NCI-H2227 (cell line): ENCODE measurements at regions not wholly inside any gene's neighbourhood (a gene's known extent, or its start where the extent isn't known, plus 50 kb on each side); places are given as distances from the start of the nearest gene placed in this dataset.

Source experiments
- DNase-seq: peaks from one replicate; lab custom pipeline; 2025; ENCODE audit not compliant: unreplicated experiment; lab: John Stamatoyannopoulos, UW

DNA sequence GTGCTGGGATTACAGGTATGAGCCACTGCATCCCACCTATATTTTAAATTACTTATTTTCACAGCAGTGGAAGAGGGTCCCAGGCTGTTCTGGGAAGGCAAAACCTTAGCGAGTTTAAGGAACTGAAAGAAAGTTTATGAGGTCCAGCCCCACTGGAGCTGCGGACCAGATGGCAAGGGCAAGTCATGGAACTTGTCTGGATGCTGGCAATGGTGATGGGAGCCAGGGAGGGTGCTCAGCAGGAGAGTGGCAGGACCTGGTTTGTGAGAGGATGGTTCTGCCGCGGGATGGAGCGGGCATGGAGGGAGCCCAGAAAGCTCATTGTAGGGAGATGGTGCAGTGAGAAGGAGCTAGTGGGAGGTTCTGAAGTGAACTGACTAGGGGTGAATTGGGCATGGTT, 50.6 kb upstream of the SLC45A1 start:
- no peak for DNase-seq

DNA sequence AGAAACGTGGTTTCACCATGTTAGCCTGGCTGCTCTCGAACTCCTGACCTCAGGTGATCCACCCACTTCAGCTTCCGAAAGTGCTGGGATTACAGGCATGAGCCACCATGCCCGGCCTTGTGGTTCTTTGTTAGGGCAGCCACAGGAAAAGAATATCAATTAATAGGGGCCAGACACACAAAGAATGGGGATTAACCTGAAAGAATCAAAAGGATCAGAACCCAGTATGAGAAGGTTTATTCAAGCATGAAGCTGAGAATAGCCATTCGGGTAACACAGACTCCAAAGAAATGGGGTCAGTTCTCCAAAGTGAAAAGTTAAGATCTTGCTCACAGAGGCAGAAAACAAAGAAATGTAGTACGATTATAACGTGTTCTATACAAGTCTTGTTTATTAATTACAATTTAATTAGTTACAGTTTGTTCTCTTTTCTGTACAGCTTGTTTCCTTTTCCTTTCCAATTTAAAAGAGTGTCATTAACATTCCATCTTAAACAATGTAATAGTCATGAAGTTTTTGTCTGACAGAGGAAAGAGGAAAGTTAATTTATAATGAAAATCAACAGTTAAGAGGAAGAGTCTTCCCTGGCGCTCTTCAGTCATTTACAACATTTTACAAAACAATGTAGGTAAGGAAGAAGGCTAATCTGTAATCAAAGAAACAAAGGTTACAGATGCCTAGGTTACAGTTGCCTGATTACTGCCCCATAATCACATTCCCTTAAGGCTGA, 51.3 kb upstream of the SLC45A1 start:
- DNase-seq = no peak

DNA sequence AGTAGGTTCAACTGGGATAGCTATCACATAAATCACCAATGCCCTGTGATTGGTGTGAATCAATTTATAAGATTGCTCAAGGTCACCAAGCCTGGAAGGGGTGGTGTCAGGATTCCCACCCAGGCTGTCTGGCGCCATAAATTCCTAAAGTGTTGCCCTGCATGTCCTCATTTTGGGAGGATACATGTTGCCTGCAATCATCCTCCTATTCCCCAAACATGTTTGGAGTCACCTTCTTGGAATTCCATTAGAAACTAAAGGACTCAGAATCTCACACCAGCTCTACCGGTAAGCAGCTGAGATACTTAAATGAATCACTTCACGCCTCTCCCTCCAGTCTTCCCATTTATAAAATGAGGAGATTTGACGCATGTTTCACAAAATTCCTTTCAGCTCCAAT, 54.1 kb upstream of the SLC45A1 start:
- DNase-seq = no peak

DNA sequence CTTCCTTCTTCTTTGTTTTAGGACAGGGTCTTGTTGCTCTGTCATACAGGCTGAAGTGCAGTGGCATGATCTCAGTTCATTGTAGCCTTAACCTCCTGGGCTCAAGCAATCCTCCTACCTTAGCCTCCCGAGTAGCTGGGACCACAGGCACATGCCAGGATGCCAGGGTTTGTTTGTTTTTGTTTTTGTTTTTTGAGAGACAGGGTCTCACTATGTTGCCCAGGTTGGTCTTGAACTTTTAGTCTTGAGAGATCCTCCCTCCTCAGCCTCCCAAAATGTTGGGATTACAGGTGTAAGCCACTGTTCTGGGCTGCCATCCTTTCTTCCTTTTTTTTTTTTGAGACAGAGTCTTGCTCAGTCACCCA, 56.5 kb upstream of the SLC45A1 start:
- no peak for DNase-seq

DNA sequence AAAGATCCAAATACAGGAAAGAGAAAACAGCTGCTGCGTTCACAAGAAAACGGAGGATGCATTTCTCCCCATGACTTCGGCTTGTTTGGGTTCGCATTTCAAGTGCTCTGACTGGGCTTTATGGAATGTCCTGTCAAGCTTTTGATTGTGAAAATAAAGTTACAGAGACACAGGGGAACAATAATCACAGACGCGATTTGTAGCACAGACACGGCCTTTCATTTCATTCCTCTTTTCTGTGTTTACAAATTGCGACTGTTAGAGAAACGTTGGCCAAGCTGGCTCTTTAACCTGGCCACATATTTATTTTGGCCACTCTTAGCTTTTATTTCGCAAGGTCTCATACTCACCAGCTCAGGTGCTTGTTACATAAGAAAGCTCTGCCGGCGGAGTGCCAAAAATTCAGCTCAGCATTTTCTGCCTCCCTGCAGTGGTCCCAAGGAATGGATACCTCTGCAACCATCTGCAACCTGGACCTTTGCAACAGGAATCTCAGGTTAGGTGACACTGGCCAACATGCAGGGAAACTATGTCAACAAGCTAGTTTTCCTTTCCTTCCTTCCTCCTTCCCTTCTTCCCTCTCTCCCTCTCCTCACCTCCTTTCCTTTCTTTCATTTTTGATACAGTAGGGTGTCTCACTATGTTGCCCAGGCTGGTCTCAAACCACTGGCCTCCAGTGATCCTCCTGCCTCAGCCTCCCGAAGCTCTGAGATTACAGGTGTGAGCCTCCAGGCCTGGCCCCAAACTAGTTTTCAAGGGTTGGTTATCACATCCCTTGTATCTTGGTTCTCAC, 58.2 kb upstream of the SLC45A1 start:
- no peak for DNase-seq

DNA sequence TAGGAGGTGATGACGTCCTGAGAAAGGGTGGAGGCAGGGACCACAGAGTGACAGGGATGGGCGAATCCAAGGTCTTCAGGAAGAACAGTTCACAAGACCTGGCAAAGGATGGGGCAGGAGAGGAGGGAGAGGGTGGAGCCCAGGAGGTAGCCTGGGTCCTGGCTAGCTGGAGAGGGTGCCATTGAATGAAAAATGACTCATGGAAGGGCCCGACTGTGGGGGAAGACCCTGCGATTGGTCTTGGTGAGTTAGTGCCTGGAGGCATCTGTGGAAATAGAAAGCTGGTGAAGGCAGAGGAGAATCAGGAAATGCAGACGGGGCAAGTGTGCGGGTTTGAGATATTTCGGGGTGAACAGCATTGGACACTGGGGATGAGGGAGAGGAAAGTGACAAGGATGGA, 60.3 kb upstream of the SLC45A1 start:
- DNase-seq = no peak

DNA sequence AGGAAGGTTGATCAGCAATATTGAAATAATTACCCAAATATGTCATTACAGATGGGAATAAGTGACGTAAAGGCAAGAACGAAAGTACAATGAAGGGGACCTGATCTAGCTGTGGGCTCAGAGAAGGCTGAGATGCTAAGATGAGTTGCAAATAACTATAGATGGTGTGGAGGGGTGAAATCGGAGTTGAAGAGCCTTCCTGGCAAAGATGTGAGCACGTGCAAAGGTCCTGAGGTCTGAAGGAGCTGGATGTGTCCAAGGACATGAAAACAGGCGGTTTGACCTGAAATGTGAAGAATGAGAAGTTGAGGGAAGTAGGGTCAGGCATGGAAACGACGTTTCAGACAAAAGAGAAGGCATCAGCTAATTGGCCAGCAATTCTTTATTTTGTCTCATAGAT, 61.6 kb upstream of the SLC45A1 start:
- DNase-seq = no peak

DNA sequence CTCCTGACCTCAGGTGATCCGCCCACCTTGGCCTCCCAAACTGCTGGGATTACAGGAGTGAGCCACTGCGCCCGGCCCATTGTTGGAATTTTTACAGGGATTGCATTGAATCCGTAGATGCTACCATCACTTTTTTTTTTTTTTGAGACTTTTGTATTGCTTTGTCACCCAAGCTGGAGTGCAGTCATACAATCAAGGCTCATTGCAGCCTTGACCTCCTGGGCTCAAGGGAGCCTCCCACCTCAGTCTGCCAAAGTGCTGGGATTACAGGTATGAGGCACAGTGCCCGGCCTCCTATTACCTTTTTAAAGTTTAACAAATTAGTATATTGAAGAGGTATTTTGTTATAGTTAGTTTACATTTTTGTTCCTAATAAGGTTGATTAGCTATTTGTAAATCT, 62.2 kb upstream of the SLC45A1 start:
- no peak for DNase-seq

DNA sequence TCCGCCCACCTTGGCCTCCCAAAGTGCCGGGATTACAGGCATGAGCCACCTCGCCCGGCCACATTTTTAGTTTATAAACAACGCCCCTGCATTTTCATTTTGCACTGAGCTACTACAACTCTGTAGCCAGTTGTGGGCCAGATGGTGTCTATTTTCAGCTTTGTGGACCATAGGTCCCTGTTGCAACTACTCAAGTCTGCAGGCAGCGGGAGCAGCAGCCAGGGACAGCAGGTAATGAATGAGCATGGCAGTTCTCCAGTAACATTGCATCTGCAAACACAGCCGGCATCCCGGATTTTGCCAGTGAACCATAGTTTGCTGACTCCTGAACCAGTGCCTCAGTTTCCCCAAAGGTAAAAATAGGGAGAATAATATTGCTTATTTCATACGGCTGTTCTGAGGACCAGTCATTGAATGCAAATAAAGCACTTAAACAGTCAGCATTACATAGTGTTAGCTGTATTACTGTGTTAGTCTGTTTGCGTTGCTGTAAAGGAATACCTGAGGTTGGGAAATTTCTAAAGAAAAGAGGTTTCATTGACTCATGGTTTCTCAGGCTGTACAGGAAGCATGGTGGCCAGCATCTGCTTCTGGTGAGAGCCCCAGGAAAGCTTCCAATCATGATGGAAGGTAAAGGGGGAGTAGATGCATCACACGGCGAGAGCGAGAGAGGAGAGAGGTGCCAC, 65.5 kb upstream of the SLC45A1 start:
- no peak for DNase-seq

DNA sequence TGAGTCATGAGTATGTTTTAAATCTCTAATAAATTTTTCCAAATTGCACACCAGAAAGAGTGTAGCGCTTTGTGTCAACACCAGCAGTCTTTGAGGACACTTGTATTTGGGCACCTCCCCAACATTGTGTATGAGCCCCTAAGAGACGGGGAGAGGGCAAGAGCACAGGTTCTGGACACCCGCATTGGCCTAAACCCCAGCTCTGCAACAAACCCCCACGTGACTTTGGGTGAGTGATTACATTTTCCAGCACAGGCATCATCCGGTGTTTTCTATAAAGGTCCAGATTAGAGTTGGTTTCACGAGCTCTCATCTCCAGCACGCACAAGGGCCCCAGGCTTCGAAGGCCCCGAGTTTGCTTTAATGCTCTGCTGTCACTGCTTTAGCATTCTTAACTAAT, 66.3 kb upstream of the SLC45A1 start:
- DNase-seq = no peak

DNA sequence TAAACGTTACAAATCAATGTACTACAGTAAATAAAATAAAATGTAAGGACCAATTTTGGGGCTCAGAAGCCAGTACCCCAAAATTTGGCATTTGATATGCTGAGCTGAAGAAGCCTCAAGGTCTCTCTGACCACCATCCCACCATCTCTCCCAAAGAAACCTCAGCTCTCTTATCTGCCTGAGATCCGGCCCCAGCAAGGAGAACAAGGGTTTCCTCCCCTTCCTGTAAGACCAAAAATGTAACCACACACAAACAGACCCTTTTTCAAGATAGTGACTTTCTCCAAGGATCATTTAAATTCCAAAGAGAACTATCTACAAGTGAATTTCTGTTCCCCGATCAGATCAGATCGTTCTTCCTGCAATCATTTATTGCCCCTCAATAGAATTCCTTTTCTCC, 68.1 kb upstream of the SLC45A1 start:
- no peak for DNase-seq

DNA sequence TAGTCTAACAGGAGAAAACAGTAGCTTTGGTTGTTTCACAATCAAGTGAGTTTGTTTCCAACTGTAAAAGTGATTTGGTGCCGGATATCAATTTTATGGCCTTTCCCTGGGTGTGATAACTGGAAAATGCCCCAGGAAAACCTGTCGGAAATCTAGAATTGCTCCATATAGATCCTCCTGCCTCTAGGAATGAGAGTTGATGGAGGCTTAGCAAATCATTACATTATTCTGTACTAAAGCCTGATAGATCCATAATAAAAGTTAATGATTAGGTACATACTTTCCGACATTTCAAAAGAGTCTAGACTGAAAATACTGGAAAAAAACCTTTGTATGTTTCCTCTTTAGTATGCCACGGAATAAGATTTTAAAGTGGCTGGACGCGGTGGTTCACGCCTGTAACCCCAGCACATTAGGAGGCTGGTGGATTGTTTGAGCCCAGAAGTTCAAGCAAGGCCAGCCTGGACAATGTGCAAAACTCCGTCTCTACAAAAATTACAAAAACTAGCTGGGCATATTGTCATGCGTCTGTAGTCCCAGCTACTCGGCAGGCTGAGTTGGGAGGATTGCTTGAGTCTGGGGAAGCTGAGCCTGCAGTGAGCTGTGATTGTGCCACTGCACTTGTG, 70.0 kb upstream of the SLC45A1 start:
- no peak for DNase-seq

DNA sequence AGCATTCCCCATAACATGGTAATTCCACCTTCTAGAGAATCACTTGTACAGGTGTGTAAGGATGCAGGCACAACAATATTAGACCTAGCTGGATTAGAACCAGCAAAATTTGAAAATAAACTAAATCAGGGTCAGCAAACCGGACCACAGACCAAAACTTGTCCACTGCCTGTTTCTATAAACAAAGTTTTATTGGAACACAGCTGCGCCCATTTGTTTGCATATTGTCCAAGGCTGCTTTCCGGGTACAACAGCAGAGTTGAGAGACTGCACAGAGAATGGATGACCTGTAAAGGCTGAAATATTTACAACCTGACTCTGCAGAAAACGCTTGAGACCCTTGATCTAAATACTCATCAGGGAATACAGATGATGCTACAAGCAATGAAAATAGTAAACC, 73.6 kb upstream of the SLC45A1 start:
- DNase-seq = no peak

DNA sequence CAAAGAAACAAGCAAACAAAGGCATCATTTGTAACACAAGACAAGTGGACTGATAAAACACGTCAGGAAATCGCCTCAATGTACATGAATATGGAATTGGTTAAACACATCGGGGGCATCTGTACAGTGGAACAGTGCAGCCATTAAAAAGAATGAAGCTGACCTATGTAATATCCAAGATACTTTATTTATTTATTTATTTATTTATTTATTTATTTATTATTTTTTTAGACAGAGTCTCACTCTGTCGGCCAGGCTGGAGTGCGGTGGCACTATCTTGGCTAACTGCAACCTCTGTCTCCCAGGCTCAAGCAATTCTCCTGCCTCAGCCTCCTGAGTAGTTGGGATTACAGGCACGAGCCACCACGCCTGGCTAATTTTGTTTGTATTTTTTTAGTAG, 75.4 kb upstream of the SLC45A1 start:
- DNase-seq = no peak

DNA sequence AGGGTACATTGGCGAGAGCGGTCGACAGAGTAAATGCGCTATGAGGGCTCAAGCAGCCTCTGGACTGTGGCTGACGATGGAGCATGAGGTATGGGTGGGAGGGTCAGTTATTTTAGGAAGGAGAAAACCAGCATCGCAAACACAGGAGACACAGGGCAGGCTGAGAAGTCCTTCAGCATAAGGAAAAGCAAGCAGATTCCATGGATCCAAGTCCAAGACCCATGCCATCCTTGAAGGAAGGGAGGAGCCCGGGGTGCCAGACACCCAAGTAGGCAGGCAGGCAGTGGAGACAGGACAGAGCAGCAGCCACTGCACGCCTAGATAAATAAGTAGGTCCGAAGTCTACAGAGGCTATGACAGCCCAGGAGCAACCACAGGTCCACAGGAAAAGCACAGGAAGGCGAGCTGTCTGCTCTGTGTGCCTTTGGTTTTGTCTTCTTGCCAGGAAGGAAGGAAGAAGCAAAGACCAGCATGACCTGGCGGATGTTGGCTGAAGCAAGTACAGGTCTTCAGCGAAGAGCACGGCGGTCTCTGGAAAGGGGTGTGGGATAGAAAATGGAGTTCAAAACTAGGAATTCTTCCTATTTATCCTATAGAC, 76.4 kb upstream of the SLC45A1 start:
- no peak for DNase-seq

DNA sequence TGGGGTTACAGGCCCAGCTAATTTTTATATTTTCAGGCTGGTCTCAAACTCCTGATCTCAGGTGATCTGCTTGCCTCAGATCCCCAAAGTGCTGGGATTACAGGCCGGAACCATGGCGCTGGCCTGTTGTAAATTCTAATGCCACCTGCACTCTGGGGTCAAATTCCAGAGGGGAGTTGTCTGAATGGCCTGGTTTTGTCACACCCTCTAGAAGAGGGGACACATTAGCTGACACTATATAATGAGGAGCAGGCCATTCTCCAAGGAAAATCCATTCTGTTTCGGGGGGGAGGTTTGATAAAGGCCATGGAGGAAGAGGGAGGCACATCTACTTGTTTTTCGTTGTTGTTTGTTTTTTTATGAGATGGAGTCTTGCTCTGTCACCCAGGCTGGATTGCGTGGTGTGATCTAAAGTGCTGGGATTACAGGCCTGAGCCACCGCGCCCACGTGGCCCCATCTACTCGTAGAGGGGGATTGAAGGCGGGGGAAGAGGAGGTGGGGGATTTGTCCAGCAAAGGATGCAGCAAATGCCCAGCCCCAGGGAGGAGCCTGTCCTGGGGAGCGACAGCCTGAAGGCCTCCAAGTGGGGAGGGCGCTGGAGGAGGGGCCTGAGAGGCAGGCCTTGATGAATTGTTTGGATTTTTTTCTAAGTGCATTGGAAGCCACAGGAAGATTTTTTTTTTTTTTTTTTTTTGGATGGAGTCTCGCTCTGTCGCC, 78.4 kb upstream of the SLC45A1 start:
- peak; percentile 90 for DNase-seq

DNA sequence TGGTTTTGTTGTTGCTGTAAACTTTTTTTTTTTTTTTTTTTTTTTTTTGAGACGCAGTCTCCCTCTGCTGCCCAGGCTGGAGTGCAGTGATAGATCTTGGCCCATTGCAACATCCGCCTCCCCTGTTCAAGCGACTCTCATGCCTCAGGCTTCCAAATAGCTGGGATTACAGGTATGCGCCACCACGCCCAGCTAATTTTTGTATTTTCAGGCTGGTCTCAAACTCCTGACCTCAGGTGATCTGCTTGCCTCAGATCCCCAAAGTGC, 78.9 kb upstream of the SLC45A1 start:
- DNase-seq = no peak

DNA sequence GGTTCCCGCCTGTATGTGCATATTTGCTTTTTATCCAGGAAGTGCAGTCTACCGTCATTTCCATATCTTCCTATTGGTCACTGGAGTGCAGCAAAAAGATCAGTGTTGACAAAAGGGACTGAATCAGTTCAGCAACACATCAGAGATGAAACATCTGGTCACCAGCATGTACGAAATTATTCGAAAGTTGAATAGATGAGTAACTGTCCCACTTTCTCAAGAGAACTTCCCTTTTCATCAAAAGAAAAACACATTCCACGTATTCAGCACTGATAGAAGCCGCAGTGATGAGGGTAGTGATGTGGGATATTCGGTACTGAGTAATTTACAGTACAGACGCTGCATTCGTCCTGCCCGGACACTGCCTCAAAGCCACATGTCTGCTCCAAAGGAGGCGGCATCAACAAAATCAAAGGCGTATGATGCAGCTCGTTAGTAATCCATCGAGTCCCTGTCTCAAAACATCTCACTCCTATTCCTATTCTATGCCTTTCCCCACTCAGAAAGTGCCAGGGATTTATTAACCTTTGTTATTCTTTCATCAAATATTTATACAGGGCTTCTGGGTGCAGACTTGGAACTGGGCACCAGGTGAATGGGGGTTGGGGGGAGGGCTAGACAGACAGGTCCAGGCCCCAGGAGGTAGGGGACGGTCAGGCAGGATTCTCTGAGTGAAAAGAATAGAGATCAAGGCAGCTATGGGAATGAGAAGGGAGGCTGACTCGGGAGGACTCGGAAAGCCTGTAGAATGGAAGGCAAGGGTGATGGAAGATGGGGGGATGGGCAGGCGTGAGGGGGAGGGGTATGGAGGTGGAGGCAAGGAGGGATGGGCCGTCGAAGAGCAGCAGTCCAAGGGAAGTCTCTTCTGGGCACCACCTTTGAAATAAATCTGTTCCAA, 79.5 kb upstream of the SLC45A1 start:
- DNase-seq = no peak

DNA sequence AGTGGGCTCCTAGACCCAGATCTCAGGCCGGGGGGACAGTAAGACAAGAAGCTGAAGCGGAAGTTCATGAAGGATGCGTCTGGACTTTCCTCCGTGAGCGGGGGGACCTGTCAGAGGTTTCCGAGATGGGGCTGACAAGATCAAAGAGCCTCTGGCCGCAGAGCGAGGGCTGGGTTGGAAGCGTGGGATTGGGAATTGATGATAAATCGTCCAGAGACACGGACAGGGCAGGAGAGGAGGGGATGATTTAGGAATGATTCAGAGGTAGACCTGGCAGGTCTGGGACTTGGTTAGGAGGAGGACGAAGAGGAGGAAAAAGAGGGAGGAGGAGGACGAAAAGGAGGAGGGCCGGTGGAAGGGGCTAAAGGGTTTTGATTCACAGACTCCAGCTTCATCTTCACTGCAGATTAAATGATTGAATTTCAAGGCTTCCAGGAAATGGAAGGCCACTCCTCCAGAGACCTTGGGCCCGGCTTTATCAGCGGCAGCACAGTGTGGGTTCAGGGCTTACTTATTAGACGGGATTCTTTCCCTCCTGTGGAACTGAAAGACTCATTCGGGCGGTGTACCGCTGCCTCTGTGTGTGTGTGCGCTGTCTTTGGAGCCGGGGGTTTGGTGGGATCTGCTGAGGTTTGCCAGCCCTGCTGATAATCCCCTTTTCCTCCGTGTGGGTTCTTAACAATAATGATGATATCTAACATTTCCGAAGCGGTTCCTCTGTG, 85.7 kb upstream of the SLC45A1 start:
- DNase-seq = no peak

DNA sequence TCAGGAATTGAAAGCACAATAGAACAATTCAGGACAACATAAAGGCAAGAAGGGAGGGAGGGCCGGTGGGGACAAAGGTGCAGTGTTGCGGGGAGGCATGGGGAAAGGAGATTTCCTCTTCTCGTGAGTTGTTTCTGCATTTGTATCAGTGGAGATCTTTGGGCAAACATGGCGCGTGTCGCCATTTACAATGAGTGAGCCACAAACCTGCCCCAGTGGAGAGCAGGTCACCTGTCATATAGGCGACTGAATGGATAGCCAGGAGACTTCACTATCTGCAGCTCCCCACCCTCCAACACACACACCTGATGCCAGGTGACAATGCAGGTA, 87.7 kb upstream of the SLC45A1 start:
- DNase-seq = no peak
